Keratinocyte (primary cell): ENCODE measurements at regions not wholly inside any gene's neighbourhood (a gene's known extent, or its start where the extent isn't known, plus 50 kb on each side); places are given as distances from the start of the nearest gene placed in this dataset.

Source experiments
- DNase-seq: peaks from one replicate; pipeline ENCODE4 v3.0.0-alpha.2; 2011; ENCODE audit warnings: low read depth, missing footprints, low spot score
- FAIRE-seq: peaks from 2 replicates; lab custom pipeline; 2011; peaks lifted over from hg19 to GRCh38; lab: Jason Lieb, UNC
- H2AFZ ChIP-seq: 2 replicates; pipeline ENCODE4 v1.6.0; 2012; ENCODE audit warnings: low read length, control low read depth, inconsistent platforms; ENCODE audit not compliant: control insufficient read depth
- H3K27ac ChIP-seq: 2 replicates; pipeline ENCODE4 v1.5.1; 2011; ENCODE audit warnings: low read length; ENCODE audit not compliant: control insufficient read depth, insufficient read depth
- H3K27me3 ChIP-seq: 3 replicates; pipeline ENCODE4 v1.6.0; 2011; ENCODE audit warnings: low read length; ENCODE audit not compliant: control insufficient read depth, insufficient read depth; ENCODE audit errors: extremely low read depth
- H3K36me3 ChIP-seq, 2 experiments: 2 replicates in 1 of 2; 3 replicates in 1 of 2; pipeline ENCODE4 v1.5.1; 2011; ENCODE audit warnings: low read length in 2 of 2, mild to moderate bottlenecking in 1 of 2; ENCODE audit not compliant: control insufficient read depth in 2 of 2, insufficient read depth in 2 of 2; ENCODE audit errors: extremely low read depth in 1 of 2
- H3K4me1 ChIP-seq: 3 replicates; pipeline ENCODE4 v1.5.1; 2011; ENCODE audit warnings: low read length; ENCODE audit not compliant: control insufficient read depth, insufficient read depth; ENCODE audit errors: extremely low read depth
- H3K4me2 ChIP-seq: 3 replicates; pipeline ENCODE4 v1.6.0; 2011; ENCODE audit warnings: low read depth, low read length; ENCODE audit not compliant: control insufficient read depth, insufficient read depth; ENCODE audit errors: extremely low read depth
- H3K4me3 ChIP-seq, 3 experiments: fragments of 200-600 bp in 1 of 3; sonication (generic) in 1 of 3; 2 replicates in 2 of 3; 3 replicates in 1 of 3; pipeline ENCODE4 v1.5.1; 2011 to 2016; ENCODE audit warnings: low read length in 3 of 3, mild to moderate bottlenecking in 3 of 3, control low read depth in 2 of 3, inconsistent platforms in 1 of 3, low read depth in 1 of 3, mixed read lengths in 1 of 3, mixed run types in 1 of 3, moderate library complexity in 1 of 3; ENCODE audit not compliant: control insufficient read depth in 2 of 3, insufficient read depth in 2 of 3; ENCODE audit errors: extremely low read depth in 1 of 3
- H3K79me2 ChIP-seq: 2 replicates; pipeline ENCODE4 v1.6.0; 2012; ENCODE audit warnings: low read length; ENCODE audit not compliant: control insufficient read depth, insufficient read depth
- H3K9ac ChIP-seq: 3 replicates; pipeline ENCODE4 v1.6.0; 2011; ENCODE audit warnings: low read length; ENCODE audit not compliant: control insufficient read depth, insufficient read depth; ENCODE audit errors: extremely low read depth
- H3K9me1 ChIP-seq: 3 replicates; pipeline ENCODE4 v1.6.0; 2011; ENCODE audit warnings: low read length; ENCODE audit not compliant: control insufficient read depth, insufficient read depth; ENCODE audit errors: extremely low read depth
- H3K9me3 ChIP-seq: 2 replicates; pipeline ENCODE4 v1.5.1; 2012; ENCODE audit warnings: low read depth, low read length; ENCODE audit not compliant: control insufficient read depth
- H4K20me1 ChIP-seq: 3 replicates; pipeline ENCODE4 v1.6.0; 2011; ENCODE audit warnings: low read length; ENCODE audit not compliant: control insufficient read depth, insufficient read depth; ENCODE audit errors: extremely low read depth
- EZH2 ChIP-seq: IDR thresholded peaks from one replicate; pipeline ENCODE4 v1.6.1; 2012; ENCODE audit warnings: inconsistent platforms, mild to moderate bottlenecking, low read length, moderate library complexity
- dilution Hi-C: fragments of 300-500 bp; cut with MboI; formaldehyde crosslinking; loops from one replicate; pipeline ENCODE4 v1.7.0; 2020; ENCODE audit warnings: low sequenced_read_pairs; ENCODE audit not compliant: extremely low pct_ligation_motif_present
- TF ChIP-seq, protein P1 (sequence below), 3 experiments: IDR thresholded peaks in 1 of 3; conservative IDR thresholded peaks in 1 of 3; optimal IDR thresholded peaks in 1 of 3; 2 replicates in 2 of 3; 3 replicates in 1 of 3; pipeline versions ENCODE3 to v1.5.1; 2011; ENCODE audit warnings: low read length in 3 of 3, mild to moderate bottlenecking in 3 of 3, moderate library complexity in 2 of 3, control low read depth in 1 of 3, inconsistent platforms in 1 of 3; ENCODE audit not compliant: insufficient read depth in 2 of 3; ENCODE audit errors: extremely low read depth in 1 of 3

DNA sequence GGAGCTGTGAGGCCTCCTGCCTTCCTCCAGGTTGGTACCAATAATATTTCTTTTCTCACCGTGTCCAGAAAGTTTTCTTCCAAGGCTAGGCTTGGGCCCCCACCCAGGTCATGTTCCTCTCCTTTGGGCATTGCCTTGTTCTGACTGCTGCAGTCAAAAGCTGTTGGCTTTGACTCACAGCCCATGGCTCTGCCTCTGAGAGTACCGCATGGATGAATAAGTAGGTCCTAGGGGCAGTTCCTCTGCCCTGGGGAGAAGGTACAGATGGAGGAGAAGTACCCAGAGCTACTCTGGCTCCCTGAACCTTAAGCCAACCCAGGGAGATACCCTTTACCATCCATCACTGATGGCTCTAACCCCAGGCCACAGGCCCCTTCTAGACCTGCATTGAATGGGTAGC lies 115.0 kb downstream of the NAV1 start:
- H2AFZ ChIP-seq: no peak overlapping the region
- H3K4me2 ChIP-seq: no peak overlapping the region
- no peaks in the 10 kb centered on the region for H3K79me2 ChIP-seq
- H3K27me3 ChIP-seq: peaks cover 9% of the 10 kb centered on the region
- TF ChIP-seq EZH2: no peak
- TF ChIP-seq, protein P1, sequence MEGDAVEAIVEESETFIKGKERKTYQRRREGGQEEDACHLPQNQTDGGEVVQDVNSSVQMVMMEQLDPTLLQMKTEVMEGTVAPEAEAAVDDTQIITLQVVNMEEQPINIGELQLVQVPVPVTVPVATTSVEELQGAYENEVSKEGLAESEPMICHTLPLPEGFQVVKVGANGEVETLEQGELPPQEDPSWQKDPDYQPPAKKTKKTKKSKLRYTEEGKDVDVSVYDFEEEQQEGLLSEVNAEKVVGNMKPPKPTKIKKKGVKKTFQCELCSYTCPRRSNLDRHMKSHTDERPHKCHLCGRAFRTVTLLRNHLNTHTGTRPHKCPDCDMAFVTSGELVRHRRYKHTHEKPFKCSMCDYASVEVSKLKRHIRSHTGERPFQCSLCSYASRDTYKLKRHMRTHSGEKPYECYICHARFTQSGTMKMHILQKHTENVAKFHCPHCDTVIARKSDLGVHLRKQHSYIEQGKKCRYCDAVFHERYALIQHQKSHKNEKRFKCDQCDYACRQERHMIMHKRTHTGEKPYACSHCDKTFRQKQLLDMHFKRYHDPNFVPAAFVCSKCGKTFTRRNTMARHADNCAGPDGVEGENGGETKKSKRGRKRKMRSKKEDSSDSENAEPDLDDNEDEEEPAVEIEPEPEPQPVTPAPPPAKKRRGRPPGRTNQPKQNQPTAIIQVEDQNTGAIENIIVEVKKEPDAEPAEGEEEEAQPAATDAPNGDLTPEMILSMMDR (optimal IDR thresholded peaks at IDR 0.05 in 1 of 3, IDR thresholded peaks at IDR 0.05 in 1 of 3, conservative IDR thresholded peaks at IDR 0.05 in 1 of 3; ENCODE audit: extremely low read depth in 1 of 3, insufficient read depth in 2 of 3, low read length in 3 of 3): no peak
- no peaks in the 10 kb centered on the region for H3K36me3 ChIP-seq
- dilution Hi-C loops: no loop called here
- H3K27ac ChIP-seq: no peak overlapping the region
- H3K4me1 ChIP-seq: peaks cover 11% of the 10 kb centered on the region
- H3K9me1 ChIP-seq: no peaks in the 10 kb centered on the region
- no peaks in the 10 kb centered on the region for H3K9me3 ChIP-seq
- no peak overlapping the region for H3K9ac ChIP-seq
- no peak overlapping the region for H3K4me3 ChIP-seq
- DNase-seq: no peak
- no peak for FAIRE-seq
- peaks cover 3% of the 10 kb centered on the region for H4K20me1 ChIP-seq

DNA sequence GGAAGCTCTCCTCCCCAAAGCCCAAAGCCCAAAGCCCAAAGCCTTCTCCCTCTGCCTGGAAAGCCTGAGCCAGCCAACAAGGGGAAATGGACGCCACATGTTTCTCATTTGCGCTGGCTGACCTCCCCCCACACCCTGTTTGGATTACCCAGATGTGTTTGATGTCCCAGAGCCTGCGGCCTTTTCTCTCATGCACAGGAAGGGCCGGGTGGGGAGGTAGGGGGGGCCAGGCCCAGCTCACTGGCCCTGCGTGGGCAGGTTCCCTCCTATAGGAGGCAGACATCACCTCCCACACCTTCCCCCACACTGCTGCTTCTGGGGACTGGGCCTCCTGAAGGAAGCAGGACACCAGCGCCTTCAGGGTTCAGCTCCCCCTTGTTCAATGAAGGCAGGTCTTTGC lies 116.3 kb downstream of the NAV1 start:
- H4K20me1 ChIP-seq: peaks cover 3% of the 10 kb centered on the region
- no peaks in the 10 kb centered on the region for H3K79me2 ChIP-seq

More for the DNA sequence above, 116.3 kb downstream of the NAV1 start:
- Histone ChIP-seq H3K27ac (no peak overlapping the region), H3K27me3 (no peaks in the 10 kb centered on the region), H3K9ac (no peak overlapping the region), H3K4me2 (no peak overlapping the region), H3K36me3 (no peaks in the 10 kb centered on the region), H3K4me3 (no peak overlapping the region), H3K4me1 (peaks cover 4% of the 10 kb centered on the region), H2AFZ (no peak overlapping the region), H3K9me1 (no peaks in the 10 kb centered on the region), H3K9me3 (no peaks in the 10 kb centered on the region)
- TF ChIP-seq EZH2: no peak
- TF ChIP-seq, protein P1 (optimal IDR thresholded peaks at IDR 0.05 in 1 of 3, IDR thresholded peaks at IDR 0.05 in 1 of 3, conservative IDR thresholded peaks at IDR 0.05 in 1 of 3; ENCODE audit: extremely low read depth in 1 of 3, insufficient read depth in 2 of 3, low read length in 3 of 3): no peak
- no peak for DNase-seq
- no peak for FAIRE-seq
- dilution Hi-C loops: no loop called here
